ENCODE measurements at regions not wholly inside any gene's neighbourhood (a gene's known extent, or its start where the extent isn't known, plus 50 kb on each side); places are given as distances from the start of the nearest gene placed in this dataset.

DNA sequence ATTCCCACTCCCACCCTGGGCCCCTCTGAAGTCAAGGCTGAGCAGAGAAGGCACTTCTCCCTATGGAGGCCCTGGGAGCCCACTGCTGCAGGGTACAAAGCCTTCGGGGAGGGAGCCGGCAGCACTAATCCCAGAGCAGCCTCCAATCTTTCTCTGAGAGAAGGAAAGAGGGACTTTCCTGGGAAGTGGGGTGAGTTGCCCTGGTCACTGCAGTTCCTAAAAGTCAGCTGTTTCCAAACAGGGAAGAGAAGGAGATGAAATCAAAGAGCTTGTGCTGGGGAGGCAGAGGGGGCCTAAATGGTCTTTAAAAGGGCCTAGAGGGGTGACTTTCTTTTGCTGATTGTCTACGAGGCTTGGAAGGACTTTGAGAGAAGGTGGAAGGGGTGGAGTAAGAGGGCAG lies 264.7 kb downstream of the TNS1 start:
- no peak for TF ChIP-seq ZNF17 (CRISPR knock-in tag; IDR thresholded peaks at IDR 0.05)
- no peak for TF ChIP-seq ADNP (CRISPR knock-in tag; IDR thresholded peaks at IDR 0.05)
- no peak for TF ChIP-seq CTCF (CRISPR knock-in tag; IDR thresholded peaks at IDR 0.05)
- no peak for TF ChIP-seq NFE2L2 (IDR thresholded peaks at IDR 0.05; ENCODE audit: low read length)
